ENCODE measurements at regions not wholly inside any gene's neighbourhood (a gene's known extent, or its start where the extent isn't known, plus 50 kb on each side); places are given as distances from the start of the nearest gene placed in this dataset.

GRCh38 chr13:84238381-84238780 is 356.1 kb upstream of the SLITRK1 start:
- TF ChIP-seq POLR2A (IDR thresholded peaks at IDR 0.05; ENCODE audit: low read depth, low read length) (no peak), POLR2AphosphoS5 (IDR thresholded peaks at IDR 0.05; ENCODE audit: low read depth, low read length) (no peak), SPI1 (IDR thresholded peaks at IDR 0.05; ENCODE audit: low read depth, low read length) (no peak), TAF1 (IDR thresholded peaks at IDR 0.05; ENCODE audit: low read depth, low read length) (no peak), PAX5 (IDR thresholded peaks at IDR 0.05; ENCODE audit: insufficient read depth, low read length, severe bottlenecking) (no peak), POU2F2 (IDR thresholded peaks at IDR 0.05; ENCODE audit: low read depth, low read length) (no peak)

Measured in GM12891 (cell line).